Left lobe of liver (tissue), 2 donors: ENCODE measurements at regions not wholly inside any gene's neighbourhood (a gene's known extent, or its start where the extent isn't known, plus 50 kb on each side); places are given as distances from the start of the nearest gene placed in this dataset.
A peak's percentile ranks its signal among the peaks of the same experiment; 100 is the strongest.
"Not testable (repeated sequence)": the region's sequence is repeated elsewhere in the genome, so short reads cannot be mapped to it uniquely, and the experiment has no call there.

ENCODE experiments used
- ATAC-seq: fragments of 200-7000 bp; cut with Tn5 transposase; one replicate; pipeline ENCODE4 v1.9.1; 2020; ENCODE audit warnings: mild to moderate bottlenecking, moderate library complexity
- DNase-seq: peaks from one replicate; pipeline ENCODE4 v3.0.0-alpha.2; 2020; ENCODE audit warnings: low spot score
- donor health status: DM: no; HTN: no; CAD: no; lungs with moderate emphysema.
- donor health status: DM: no; HTN: yes; CAD: no.

- ATAC-seq (peak; percentile 49), DNase-seq (no peak)
Measured at GRCh38 chr6:19562468-19562867, 274.7 kb upstream of the ID4 start.

GRCh38 chr6:19569563-19569962 is 267.6 kb upstream of the ID4 start:
- ATAC-seq, result no peak
- no peak for DNase-seq

- ATAC-seq (no peak), DNase-seq (no peak)
Measured at GRCh38 chr6:19571176-19571575, 266.0 kb upstream of the ID4 start.

DNA sequence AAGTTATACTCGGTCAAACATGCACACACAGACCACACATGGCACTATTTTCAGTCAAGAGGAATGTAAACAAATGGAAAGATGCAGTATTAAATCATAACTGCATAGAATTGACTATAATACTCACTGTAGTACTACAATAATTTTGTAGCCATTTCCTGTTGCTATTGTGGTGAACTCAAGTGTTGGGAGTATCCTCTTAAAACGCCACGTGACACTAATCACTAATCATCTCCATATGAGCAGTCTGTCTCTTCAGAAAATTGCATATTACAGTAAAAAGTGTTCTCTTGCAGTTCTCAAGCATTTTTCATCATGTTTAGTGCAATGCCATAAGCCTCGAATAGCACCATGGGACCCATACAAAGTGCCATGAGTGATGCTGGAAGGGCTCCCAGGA is 258.7 kb upstream of the ID4 start:
- DNase-seq (no peak), ATAC-seq (no peak)

DNA sequence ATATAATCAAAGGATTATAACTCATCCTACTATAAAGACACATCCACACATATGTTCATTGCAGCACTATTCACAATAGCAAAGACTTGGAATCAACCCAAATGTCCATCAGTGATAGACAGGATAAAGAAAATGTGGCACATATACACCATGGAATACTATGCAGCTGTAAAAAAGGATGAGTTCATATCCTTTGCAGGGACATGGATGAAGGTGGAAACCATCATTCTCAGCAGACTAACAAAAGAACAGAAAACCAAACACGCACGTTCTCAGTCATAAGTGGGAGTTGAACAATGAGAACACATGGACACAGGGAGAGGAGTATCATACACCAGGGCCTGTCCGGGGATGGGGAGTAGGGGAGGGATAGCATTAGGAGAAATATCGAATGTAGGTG is 253.0 kb upstream of the ID4 start:
- DNase-seq, ATAC-seq: not testable (repeated sequence)

DNA sequence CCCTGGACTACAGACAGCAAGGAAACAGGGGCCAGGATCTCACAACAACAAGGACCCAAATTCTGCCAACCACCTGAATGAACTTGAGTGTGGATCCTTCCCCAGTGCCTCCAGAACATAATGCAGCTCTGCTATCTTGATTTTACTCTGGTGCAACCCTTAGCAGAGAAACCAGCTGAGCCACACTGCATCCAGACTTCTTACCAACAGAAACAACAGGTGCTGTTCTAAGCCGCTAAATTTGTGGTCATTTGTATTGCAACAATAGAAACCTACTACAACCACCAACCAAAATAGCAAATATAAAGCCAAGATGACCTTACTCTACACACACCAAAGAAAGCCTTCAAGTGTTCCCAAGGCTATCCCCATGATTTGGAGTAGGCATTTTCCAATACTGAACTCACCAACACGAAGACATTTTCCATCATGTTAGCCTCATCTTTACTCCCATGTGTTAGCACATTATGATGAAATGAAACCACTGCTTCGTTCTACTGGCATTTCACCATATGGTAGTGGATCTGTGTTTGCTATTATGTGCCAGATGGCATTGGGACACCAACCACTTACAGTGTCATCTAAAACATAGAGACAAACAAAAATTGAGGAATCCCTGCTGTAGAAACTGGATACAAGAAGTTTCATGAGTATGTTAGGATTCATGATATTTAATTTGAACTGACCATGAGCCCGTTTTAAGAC is 249.8 kb upstream of the ID4 start:
- ATAC-seq, result no peak

DNA sequence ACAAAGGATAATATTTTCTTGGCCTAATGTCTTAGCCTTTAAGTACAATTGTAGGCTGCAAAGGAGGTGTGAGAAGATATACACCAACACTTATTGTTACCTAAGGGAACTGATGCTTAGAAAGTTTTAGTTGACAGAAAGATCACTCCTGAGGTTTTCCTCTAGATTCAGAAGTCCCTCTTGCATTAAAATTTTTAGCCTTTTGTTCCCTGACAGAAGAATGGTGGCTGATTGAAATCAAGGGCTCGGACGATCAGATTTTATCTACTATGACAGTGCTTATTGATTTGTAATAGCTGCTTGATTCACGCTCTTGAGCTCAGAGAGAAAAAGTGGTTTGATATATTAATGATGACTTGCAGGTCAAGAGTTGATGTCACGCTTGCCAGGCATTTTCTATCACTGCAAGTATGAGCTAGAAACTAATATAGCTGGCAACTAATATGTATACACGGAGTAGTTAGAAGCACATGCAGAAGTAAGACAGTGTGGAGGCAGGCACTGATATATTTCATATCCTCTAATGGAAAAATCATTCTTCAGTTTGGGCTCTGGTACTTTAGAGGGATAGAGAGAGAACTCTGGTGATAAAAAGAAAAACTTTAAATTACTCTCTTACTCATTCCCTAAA is 246.6 kb upstream of the ID4 start:
- no peak for ATAC-seq
- no peak for DNase-seq

More for the DNA sequence above, 249.8 kb upstream of the ID4 start:
- no peak for DNase-seq

DNA sequence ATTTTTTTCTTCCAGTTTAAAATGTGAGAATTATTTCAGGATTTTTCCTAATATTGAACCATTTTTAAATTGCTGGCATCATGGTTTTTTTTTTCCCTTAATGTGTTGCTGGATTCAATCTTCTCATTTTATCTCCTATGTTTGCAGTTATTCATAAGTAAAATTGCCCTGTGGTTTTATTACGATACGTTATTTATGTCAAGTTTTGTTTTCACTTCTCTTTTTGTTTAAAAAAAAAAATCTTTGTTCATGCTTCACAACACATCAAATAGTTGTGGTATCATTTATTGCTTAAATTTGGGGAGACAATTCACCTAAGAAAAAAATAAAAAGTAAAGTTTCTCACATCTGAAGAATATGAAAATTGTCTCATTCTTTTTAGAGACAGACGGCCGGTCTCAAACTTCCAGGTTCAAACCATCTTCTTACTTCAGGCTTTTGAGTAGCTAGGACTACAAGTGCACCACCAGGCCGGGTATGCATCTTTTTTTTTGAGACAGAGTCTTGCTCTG is 239.3 kb upstream of the ID4 start:
- no peak for ATAC-seq

GRCh38 chr6:19599796-19600464 is 237.2 kb upstream of the ID4 start:
- ATAC-seq (no peak), DNase-seq (no peak)

More for the DNA sequence above, 239.3 kb upstream of the ID4 start:
- DNase-seq, result no peak

- no peak for ATAC-seq
Measured at GRCh38 chr6:19602434-19603013, 234.6 kb upstream of the ID4 start.

GRCh38 chr6:19603721-19604120 is 233.4 kb upstream of the ID4 start:
- ATAC-seq (no peak), DNase-seq (no peak)

More at GRCh38 chr6:19602434-19603013, 234.6 kb upstream of the ID4 start:
- DNase-seq, result no peak

DNA sequence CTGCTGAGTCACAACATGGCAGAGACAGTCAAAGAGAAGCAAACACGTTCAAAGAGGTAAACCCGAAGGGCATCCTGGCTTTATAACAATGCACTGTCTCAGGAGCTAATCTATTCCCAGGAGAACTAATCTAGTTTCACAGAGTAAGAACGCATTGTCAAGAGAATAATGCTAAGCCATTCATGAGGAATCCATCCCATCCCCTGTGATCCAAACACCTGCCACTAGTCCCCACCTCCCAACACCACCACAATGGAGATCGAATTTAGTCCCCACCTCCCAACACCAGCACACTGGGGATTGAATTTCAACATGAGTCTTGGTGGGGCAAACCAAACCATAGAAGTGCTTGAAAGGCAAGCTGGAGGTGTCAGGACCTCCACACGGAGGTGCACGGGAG is 231.5 kb upstream of the ID4 start:
- no peak for DNase-seq
- no peak for ATAC-seq

DNA sequence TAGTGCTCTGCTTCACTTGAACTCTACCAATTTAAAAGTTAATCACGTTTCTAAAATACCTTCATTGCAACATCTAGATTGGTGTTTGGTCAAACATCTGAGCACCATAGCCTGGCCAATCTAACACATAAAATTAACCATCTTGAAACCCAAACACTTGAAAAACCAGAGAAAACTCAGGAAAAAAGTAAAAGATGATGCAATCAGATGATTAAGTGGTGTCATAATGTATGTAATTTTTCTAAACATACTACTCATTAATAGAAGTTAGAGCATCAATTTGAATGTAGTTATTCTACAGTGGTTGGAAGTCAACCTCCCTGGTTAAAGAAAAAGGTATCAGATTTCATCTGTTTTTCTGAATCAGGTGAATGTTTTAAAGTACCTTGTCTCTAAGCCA is 228.6 kb upstream of the ID4 start:
- ATAC-seq (no peak), DNase-seq (no peak)

- DNase-seq (no peak), ATAC-seq (no peak)
Measured at GRCh38 chr6:19609972-19610641, 227.1 kb upstream of the ID4 start.

GRCh38 chr6:19612672-19613466 is 224.3 kb upstream of the ID4 start:
- not testable (repeated sequence) for DNase-seq

DNA sequence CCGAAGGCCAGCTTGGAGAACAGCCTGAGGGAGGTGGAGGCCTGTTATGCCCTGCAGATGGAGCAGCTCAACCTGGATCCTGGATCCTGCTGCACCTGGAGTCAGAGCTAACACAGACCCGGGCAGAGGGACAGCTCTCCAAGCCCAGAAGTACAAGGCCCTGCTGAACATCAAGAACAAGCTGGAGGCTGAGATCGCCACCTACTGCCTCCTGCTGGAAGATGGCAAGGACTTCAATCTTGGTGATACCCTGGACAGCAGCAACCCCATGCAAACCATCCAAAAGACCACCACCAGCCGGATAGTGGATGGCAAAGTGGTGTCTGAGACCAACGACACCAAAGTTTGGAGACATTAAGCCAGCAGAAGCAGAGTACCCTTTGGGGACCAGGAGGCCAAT is 223.5 kb upstream of the ID4 start:
- DNase-seq (no peak), ATAC-seq (no peak)

More at GRCh38 chr6:19612672-19613466, 224.3 kb upstream of the ID4 start:
- ATAC-seq, result not testable (repeated sequence)

- ATAC-seq (no peak), DNase-seq (no peak)
Measured at GRCh38 chr6:19616022-19616421, 221.1 kb upstream of the ID4 start.

DNA sequence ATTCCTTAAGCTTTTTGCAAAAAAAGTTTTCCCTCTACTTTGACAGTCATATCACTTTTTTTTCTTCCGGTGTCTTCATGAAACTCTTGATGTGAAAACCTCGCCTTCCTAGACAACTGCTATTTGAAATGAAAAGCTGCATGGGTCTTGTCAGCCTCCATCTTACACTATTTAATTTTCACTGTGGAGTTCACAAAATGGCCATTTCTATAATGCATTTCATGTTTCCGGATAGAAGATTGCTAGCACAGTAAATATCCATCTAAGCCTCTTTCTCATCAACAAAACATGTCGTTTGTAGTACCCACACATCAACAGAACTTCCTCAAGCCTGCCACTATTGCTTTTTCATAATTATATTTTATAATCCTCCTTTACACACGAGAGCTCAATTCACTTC is 204.9 kb upstream of the ID4 start:
- ATAC-seq (no peak), DNase-seq (no peak)

GRCh38 chr6:19632786-19633185 is 204.4 kb upstream of the ID4 start:
- ATAC-seq, result no peak
- no peak for DNase-seq

DNA sequence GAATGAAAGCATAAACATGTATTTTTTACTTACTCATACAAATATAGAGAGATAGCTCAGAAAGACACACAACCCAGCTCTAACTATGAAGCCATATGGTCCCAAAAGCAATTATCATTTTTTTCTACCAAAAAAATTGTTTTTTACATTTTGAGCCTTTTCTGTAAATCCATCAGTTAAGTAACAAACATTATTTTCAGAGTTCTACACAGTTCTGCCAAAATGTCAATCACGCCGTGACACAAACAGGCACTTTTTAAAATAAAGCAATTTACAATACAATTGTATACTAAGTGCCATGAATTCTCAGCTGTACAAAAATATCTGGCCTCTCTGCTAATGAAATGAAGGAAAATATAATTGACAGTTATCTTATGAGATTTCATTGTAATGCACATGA is 201.4 kb upstream of the ID4 start:
- no peak for DNase-seq

More for the DNA sequence above, 201.4 kb upstream of the ID4 start:
- ATAC-seq, result no peak
